ENCODE measurements at regions not wholly inside any gene's neighbourhood (a gene's known extent, or its start where the extent isn't known, plus 50 kb on each side); places are given as distances from the start of the nearest gene placed in this dataset.
A peak's percentile ranks its signal among the peaks of the same experiment; 100 is the strongest.
"Not testable (repeated sequence)": the region's sequence is repeated elsewhere in the genome, so short reads cannot be mapped to it uniquely, and the experiment has no call there.

DNA sequence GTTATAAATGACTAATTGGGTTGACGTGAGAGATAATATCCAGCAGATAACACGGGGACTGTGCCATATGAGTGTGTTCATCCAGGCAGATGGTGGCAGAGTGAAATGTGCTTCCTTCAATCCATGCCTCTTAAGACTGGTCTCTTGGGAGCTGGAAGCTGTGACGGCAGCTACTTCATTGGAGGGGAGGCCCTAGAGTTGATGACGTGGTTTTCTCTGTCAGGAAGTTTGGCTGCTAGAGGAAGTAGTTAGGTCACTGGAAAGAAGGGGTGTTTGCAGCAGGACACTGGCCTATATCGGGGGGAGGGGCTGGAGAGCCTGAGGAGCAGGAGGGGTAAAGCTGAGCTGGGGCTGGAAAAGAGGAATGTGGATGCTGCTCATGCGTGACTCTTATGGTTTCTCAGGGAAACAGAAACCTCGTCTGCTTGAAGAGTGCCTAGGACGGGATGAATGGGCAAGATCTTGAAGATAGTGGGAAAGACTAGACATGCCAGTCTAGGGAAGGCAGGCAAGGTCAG, 3051.6 kb downstream of the RPIA start:
- not testable (repeated sequence) for DNase-seq

DNA sequence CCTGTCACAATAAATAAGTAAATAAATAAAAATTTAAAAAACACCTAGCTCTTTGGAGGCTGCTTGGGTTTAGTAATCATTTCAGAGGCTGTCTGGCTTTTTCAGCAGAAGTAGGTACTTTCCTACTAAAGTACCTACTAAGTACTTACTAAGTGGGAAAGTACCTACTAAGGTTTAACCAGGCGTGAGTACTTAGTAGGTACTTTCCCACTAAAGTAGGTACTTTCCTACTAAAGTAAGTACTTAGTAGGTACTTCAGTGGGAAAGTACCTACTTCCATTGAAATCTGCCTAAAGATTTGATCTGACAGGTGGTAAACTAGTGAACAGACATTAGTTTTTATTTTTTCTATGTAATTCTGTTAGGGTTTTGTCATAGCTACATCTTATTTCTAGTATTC, 3052.4 kb downstream of the RPIA start:
- not testable (repeated sequence) for DNase-seq

DNA sequence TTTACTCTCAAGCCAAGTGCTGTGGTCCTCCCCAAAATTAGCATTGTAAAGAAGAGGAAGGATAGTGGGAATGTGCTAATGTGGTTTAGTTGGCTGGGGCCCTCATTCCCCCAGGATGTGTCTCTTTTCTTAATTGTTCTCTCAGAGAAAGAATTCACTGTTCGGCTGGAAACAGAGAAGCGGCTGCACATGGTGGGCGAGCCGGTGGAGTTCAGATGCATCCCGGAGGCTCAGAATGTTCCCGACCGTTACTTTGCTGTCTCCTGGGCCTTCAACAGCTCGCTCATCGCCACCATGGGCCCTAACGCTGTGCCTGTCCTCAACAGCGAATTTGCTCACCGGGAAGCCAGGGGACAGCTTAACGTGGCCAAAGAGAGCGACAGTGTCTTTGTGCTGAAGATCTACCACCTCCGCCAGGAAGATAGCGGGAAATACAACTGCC, 3053.2 kb downstream of the RPIA start:
- DNase-seq = not testable (repeated sequence)

DNA sequence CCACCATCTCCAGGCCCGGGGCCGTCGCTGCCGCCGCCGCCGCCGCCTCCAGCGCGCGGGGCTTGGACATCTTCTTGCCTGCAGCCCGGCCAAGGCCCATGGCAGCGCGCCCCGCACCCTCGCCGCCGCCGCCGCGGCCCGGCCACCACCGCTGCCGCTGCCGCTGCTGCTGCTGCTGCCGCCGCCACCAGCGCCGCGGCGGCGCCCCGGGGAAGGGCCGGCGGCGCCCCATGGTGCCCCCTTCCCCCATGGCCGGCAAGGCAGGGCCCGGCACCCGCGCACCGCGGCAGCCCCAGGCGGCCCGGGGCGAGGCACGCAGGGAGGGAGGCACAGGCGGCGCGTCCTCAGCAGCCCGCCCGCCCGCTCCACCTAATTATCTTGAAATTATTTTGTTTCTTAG, 3057.4 kb downstream of the RPIA start:
- peak; percentile 15 for DNase-seq

DNA sequence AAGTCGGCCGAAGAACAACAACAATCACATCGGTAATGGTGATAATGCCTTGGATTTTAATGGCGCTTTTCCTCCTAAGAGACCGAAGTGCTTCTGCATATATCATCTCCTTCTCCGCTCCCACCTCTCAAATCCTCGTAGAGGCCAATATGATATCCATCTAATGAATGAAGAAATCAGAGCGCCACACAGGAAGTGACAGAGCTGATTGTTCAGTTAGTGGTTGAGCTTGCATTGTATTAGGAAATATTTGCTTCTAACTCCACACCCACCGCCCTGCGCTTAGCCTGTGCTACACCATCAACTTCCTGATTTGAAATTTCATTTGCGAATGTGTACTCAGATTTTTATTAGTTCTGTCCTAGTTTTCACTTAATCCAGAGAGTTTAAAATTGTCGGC, 3058.2 kb downstream of the RPIA start:
- not testable (repeated sequence) for DNase-seq

DNA sequence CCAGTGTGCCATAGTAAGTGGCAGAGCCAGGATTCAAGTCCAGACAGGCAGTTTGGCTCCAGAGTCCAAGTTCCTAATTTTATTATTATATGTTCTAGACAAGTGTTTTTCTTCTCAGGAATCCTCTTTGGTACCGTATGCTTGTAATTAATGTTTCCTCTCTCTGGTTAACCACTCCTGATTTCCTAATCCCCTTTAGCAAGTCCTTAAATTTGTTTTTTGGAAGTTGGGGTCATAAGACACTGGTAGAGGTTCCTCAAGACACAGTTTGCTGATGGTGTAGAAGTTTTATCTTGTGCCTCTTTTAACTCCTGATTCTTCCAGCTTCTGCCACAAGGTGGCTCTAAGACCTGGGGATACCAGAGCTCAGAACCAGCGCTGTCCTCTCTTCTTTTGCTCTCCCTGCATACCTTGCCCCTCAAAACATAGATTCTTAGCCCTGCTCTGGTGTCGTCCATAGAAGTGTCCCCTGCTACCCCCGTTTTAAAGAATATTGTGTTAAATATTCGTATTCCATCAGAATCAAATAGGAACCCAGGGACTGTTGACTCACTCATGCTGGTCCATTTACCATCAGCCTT, 3068.0 kb downstream of the RPIA start:
- DNase-seq = not testable (repeated sequence)

DNA sequence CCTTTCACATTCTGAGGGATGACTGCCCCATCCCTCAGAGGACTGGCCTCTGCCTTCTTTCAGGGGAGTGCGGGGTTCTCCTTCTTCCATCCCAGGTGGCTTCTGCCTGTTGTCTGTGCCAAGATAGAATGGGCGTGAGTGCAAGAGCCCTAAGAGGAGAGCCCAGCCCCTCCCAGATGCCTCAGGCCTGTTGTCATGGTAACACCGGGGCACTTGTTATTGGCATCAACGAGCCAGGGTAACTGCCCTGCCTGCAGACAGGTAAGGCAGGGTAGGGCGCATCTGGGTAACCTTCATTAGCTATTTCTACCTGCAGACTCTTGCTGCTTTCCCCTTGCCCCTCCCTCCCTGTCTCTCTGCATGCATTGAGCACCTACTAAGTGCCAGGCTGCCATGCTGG, 3069.2 kb downstream of the RPIA start:
- not testable (repeated sequence) for DNase-seq

DNA sequence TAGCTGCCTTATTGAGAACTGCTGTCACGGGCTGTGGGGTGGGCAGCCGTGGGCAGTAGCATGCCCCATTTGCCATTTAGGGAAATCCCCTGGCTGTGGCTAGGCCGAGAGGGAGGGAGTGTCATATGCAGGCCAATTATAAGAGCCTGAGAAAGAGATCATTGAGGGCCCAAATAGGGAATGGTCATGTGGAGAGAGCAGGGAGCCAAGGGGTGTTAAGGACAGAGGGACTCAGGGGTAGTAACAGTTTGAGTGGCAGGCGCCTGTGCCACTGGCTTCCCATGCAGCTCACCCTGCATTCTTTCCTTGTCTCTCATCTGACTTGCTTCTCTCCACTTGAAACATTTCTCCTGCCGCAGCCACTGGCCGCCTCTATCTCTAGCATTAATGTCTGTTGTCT, 3070.8 kb downstream of the RPIA start:
- DNase-seq = not testable (repeated sequence)

DNA sequence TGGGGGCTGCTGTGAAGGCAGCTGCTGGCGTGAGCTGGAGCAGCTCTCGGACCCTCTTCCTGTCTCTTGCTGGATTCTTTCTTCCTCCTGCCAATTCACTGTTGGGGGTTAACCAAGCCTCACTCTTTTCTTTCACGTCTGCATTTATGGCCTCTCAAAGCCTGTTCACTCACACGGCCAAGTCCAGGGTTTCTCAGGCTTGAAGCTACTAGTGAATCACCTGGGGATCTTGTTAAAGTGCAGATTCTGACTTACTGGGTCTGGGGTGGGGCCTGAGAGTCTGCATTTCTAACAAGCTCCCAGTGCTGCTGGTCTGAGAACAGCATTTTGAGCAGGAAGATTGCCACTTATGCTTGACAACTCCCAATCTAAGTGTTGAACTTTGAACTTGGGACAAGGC, 3072.2 kb downstream of the RPIA start:
- DNase-seq = not testable (repeated sequence)

DNA sequence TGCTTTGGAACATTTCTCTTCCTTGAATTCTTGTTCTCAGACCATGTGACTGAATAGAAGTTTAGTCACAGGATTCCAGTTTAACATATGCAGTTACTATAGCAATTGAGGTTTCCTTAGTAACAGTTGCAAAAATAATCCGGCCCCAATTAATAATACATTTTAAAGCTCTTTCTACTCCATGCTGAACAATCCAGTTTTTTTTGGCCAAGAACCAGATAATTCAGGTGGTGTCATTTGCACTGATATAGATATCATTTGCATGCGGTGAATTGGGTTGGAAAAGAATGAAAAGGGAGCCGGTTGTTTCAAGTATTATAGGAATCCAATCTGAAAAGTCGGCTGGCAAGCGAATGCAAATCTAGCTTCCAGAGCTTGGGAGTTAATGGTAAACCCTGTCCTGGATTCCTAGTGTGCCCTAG, 3073.1 kb downstream of the RPIA start:
- DNase-seq = not testable (repeated sequence)

DNA sequence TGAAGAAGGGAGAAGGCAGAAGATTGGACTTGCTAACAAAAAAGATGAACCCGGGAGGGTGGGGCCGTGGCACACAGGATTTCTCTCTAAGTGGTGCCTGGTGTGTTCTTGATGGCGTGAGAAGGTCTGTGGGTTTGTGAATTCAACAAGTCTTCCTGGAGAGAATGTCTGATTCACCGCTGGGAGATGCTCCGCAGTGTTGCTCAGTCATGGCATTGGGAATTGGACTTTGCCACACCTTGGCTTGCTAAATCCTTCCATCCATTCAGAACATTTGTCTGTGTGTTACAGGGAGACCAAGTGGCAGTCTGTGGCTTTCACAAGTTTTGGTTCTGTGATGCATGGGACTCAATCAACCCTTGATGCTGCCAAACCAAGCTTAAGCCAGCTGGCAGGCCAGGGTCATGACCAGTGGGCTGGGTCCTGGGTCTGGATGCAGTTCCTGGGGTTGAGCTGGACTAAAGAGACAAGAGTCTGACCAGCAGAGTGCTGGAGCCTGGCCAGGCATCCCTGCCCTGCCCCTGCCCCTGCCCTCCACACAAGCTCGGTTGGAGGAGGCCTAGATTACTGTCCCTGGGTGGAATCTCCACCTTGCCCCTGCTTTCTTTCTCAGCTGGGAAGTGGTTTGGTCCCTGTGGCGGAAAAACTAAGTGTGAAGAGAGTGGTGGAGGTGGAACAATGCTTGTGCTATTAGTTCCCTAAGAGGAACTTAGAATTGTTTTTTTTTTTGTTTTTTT, 3073.7 kb downstream of the RPIA start:
- not testable (repeated sequence) for DNase-seq

DNA sequence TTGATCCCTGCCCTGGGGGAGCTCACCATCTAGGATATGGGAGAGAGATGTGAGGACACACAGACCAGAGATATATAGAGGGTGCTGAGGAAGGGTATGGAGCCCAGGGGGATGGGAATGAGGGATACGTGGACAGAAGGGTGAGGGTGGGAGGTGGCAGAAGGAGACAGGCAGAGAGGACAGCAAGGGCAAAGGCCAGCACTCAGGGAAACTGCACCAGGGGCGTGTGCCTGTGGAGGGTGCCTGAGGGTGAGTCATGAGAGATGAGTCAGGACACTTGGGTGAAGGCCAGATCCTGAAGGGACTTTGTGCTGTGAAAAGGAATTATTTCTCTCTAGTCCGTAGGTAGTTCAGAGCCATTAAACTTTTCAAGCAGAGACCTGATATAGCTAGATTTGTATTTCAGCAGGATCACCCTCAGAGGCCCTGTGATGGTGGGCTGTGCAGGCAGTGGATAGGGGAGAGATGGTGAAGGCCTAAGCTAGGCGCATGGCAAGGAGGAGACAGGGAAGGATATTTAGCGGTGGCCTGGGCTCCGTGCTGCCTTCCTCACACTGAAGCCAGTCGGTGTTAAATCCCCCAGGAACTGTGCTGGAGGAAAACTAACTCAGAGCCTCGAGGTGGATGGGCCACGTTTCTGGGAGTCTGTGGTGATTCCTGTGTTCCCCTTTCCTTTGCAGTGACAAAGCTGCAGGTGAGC, 3075.0 kb downstream of the RPIA start:
- DNase-seq = not testable (repeated sequence)

DNA sequence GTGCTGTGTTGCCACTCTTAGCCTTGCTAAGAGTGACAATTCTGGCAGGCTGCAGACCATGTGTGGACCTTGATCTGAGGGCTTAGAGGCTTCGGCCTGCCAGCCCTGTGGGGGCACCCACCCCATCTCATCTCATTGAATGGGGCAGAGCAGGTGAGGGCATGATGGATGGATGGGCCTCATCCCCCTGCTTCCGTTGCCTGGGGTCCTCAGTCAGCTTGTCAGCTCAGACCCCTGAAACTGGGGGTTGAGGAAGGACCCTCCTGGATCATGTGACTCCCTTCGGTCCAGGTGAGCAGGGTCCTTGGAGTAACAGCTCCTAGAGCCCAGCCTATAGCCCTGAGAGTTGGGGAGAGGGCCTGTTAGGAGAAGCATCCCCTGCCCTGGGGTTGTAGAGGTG, 3076.8 kb downstream of the RPIA start:
- DNase-seq = not testable (repeated sequence)

DNA sequence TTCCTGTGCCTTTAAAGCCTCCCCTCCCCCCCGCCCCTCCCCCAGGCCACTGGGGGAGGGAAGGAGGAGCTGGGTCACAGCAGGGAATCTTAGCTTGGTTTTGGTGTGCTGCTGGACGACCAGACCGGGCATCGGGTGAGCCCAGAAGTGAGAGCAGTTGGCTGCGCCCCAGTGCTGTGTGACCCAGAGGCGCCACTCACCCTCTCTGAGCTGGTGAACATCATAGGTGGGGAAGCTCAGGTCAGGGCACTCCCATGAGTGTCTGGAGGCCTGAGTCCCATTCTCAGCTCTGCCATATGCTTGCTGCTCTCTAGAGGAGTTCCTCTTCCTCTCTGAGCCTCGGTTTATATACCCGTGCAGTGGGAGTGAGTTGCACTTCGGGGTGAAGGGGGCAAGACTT, 3077.5 kb downstream of the RPIA start:
- not testable (repeated sequence) for DNase-seq

DNA sequence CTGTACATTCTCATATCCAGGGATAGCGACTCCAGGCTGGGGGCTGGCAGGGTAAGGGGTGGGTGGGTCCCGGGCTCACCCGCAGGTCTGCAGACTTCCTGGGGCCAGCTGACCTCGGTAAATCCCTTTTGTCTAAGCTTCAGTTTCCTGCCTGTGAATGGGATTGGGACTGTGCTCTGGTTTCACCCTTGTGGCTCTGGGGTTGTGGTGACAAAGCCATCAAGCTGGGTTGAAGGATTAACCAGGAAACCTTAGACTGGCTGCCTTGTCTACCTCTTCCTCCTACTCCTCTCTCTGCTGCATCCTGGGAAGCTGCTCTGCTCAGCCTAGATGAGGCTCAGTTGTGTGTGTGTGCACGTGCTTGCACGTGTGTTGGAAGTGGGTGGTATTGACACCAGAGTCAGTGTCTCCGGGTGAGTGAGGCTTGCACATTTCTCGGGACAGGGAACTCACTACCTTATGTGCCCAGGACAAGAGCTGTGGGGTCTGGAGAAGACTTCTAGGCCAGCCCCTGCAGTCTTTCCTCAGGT, 3078.6 kb downstream of the RPIA start:
- not testable (repeated sequence) for DNase-seq

DNA sequence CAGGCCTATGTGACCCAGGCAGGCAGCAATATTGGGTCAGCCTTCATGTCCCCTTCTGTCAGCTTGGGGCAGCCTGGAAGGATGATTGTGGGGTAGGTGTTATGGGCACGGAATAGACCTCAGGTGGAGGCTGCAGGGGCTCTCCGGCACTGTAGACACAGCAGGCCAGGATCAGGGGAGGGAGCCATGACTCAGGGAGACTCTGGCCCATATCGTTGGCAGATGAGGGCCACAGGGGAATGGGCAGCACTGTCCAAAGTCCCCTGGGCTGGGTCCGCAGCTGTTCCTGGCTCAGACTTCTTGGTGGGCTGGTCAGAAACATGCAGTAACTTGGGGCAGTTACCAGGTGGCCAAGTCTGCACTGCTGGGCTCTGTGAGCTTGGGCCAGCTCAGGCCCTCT, 3080.1 kb downstream of the RPIA start:
- not testable (repeated sequence) for DNase-seq

DNA sequence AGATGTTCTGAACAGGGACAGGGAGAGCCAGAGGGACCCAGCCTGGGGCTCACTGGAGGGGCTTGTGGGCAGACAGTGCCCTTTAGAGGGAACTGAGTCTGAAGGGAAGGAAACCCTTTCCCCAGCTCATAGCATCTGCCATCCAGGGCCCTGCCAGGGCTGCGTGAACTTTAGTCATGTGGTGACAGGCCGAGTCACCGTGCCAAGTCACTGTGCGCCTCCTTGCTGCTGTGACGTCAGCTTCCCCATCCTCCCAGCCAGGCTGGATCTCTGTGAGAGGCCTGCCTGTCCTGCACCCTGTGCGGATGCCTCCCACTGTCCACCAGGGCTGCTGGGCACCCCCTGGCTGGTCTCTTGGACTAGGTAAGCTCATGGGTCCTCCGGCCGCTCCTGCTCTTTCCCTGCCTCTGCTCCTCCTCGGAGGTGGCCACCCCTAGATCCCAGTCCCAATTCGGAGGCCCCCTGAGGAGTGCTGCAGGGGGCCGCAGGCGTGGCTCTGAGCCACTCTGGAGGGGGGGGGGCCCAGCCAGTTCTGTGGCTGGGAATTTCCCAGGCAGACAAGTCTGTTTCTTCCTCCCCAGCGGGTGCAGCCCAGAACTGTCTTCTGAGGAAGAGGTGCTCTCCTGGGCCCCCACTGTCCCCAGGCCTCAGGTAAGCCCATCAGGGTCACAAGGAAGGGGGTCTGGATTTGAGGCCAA, 3080.9 kb downstream of the RPIA start:
- not testable (repeated sequence) for DNase-seq

DNA sequence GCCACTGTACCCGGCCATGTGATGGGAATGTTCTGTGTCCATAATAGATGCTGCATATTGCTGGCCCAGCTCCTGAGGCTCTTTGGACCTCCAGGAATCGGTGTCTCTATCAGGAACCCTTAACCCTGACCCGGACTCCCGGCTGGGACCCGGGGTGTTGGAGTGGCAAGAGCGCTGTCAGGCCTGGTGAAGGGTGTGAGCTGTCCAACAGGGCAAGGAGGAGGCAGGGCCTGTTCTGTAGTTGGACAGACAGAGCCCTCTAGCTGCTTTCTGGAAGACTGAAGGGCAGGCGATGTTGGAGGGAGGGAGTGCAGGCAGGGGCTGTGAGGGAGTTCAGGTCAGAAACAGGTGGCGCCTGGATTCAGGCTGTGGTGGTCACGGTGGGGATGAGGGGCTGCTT, 3082.3 kb downstream of the RPIA start:
- not testable (repeated sequence) for DNase-seq

DNA sequence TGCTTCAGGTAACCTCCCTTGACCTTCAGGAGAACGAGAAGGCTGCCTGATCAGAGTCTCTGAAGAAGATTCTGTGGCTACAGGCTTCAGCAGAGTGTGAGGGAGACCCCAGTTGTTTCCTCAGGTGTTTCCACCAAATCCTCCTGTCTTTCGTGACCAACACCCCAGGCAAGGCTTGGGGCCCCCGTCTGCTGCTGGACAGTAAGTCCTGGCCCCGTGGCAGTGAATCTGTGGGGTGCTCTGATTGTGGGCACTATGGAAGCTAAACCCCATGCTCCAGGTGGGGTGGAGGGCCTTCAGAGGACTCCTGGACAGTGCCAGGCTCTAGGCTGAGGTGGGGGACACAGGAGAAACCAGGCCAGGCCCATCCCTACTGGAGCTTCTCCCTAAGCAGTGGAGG, 3083.7 kb downstream of the RPIA start:
- DNase-seq = not testable (repeated sequence)

DNA sequence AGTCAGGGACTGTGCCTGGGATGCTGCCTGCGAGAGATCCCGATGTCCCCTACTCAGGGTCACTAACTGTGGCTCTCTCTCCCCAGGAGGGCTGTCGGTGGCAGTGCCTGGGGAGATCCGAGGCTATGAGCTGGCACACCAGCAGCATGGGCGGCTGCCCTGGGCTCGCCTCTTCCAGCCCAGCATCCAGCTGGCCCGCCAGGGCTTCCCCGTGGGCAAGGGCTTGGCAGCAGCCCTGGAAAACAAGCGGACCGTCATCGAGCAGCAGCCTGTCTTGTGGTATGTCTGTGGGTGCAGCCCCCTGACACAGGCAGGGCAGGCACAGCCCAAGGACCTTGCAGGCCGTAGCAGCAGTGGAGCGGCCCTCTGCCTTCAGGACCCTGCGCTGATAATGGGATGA, 3088.9 kb downstream of the RPIA start:
- not testable (repeated sequence) for DNase-seq

DNA sequence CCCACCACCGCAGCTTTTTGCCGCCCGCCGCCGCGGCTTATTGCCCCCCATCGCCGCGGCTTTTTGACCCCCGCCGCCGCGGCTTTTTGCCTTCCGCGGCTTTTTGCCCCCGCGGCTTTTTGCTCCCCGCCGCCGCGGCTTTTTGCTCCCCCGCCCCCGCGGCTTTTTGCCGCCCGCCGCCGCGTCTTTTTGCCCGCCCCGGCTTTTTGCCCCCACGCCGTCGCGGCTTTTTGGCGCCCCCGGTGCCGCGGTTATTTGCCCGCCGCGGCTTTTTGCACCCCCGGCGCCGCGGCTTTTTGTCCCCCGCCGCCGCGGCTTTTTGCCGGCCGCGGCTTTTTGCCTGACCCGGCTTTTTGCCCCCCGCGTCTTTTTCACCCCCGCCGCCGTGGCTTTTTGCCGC, 3061.8 kb upstream of the TEKT4 start:
- DNase-seq = not testable (repeated sequence)

Data from CD4-positive, alpha-beta T cell treated with Interleukin-12 subunit alpha and Interleukin-12 subunit beta, for 1 hour (primary cell).